ENCODE measurements at regions not wholly inside any gene's neighbourhood (a gene's known extent, or its start where the extent isn't known, plus 50 kb on each side); places are given as distances from the start of the nearest gene placed in this dataset.
A peak's percentile ranks its signal among the peaks of the same experiment; 100 is the strongest.

GRCh38 chr13:50636007-50636704 is 207.3 kb downstream of the DLEU7 start:
- peak; percentile 53 for DNase-seq (ENCODE audit: low read depth)
- no peak for TF ChIP-seq CTCF (IDR thresholded peaks at IDR 0.05; ENCODE audit: low read length, missing control alignments)

GRCh38 chr13:50643060-50643459 is 200.4 kb downstream of the DLEU7 start:
- DNase-seq (ENCODE audit: low read depth): no peak
- no peak for TF ChIP-seq CTCF (IDR thresholded peaks at IDR 0.05; ENCODE audit: low read length, missing control alignments)
- H3K4me3 ChIP-seq (replicated peaks; ENCODE audit: low read depth, low read length): no peak overlapping the region

More at GRCh38 chr13:50636007-50636704, 207.3 kb downstream of the DLEU7 start:
- no peak overlapping the region for H3K4me3 ChIP-seq (replicated peaks; ENCODE audit: low read depth, low read length)

- TF ChIP-seq CTCF (IDR thresholded peaks at IDR 0.05; ENCODE audit: low read length, missing control alignments): no peak
- no peak overlapping the region for H3K4me3 ChIP-seq (replicated peaks; ENCODE audit: low read depth, low read length)
- DNase-seq (ENCODE audit: low read depth): no peak
Measured at GRCh38 chr13:50644081-50644871, 199.2 kb downstream of the DLEU7 start.

GRCh38 chr13:50645092-50645491 is 198.4 kb downstream of the DLEU7 start:
- DNase-seq (ENCODE audit: low read depth): peak; percentile 28
- TF ChIP-seq CTCF (IDR thresholded peaks at IDR 0.05; ENCODE audit: low read length, missing control alignments): no peak
- no peak overlapping the region for H3K4me3 ChIP-seq (replicated peaks; ENCODE audit: low read depth, low read length)

GRCh38 chr13:50646070-50646469 is 197.4 kb downstream of the DLEU7 start:
- no peak for TF ChIP-seq CTCF (IDR thresholded peaks at IDR 0.05; ENCODE audit: low read length, missing control alignments)
- H3K4me3 ChIP-seq (replicated peaks; ENCODE audit: low read depth, low read length): no peak overlapping the region
- DNase-seq (ENCODE audit: low read depth): no peak

GRCh38 chr13:50649211-50649610 is 194.3 kb downstream of the DLEU7 start:
- TF ChIP-seq CTCF (IDR thresholded peaks at IDR 0.05; ENCODE audit: low read length, missing control alignments): no peak
- H3K4me3 ChIP-seq (replicated peaks; ENCODE audit: low read depth, low read length): no peak overlapping the region
- no peak for DNase-seq (ENCODE audit: low read depth)

Measured in fibroblast of pulmonary artery (primary cell).